GM12891 (cell line): ENCODE measurements at regions not wholly inside any gene's neighbourhood (a gene's known extent, or its start where the extent isn't known, plus 50 kb on each side); places are given as distances from the start of the nearest gene placed in this dataset.

Source experiments
- PAX5 ChIP-seq: IDR thresholded peaks from 2 replicates; pipeline ENCODE4 v1.6.1; 2011; ENCODE audit warnings: low read length, moderate library complexity, mild to moderate bottlenecking; ENCODE audit not compliant: insufficient read depth, severe bottlenecking
- POLR2A ChIP-seq: IDR thresholded peaks from 2 replicates; pipeline ENCODE4 v1.6.1; 2011; ENCODE audit warnings: low read depth, low read length, control low read depth
- POLR2AphosphoS5 ChIP-seq: IDR thresholded peaks from 2 replicates; pipeline ENCODE4 v1.6.1; 2011; ENCODE audit warnings: low read depth, low read length, control low read depth
- POU2F2 ChIP-seq: IDR thresholded peaks from 2 replicates; pipeline ENCODE4 v1.6.1; 2011; ENCODE audit warnings: low read depth, mild to moderate bottlenecking, control low read depth, low read length, moderate library complexity
- TAF1 ChIP-seq: IDR thresholded peaks from 2 replicates; pipeline ENCODE4 v1.6.1; 2011; ENCODE audit warnings: low read depth, low read length, control low read depth

DNA sequence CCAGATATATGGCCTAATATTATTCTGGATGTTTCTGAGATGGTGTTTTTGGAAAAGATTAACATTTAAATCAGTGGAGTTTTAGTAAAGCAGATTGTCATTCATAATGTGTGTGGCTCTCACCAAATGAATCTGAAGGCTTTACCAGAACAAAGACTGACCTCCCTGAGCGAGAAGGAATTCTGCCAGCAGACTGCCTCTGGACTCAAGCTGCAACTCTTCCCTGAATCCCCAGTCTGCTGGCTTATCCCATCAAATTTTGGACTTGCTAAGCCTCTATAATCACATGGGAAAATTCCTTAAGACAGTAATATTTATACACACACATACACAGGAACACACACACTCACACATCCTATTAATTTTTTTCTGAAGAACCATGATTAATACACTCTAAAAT, 102.3 kb downstream of the FAM174B start:
- TF ChIP-seq POLR2A, result no peak
- no peak for TF ChIP-seq POLR2AphosphoS5
- no peak for TF ChIP-seq TAF1
- no peak for TF ChIP-seq POU2F2
- TF ChIP-seq PAX5, result no peak
